NCI-H345 treated with DMSO at 0.1 percent for 48 hours (cell line): ENCODE measurements at regions not wholly inside any gene's neighbourhood (a gene's known extent, or its start where the extent isn't known, plus 50 kb on each side); places are given as distances from the start of the nearest gene placed in this dataset.
"Not testable (repeated sequence)": the region's sequence is repeated elsewhere in the genome, so short reads cannot be mapped to it uniquely, and the experiment has no call there.

Experiments used
- DNase-seq: peaks from one replicate; lab custom pipeline; 2025; ENCODE audit not compliant: unreplicated experiment; lab: John Stamatoyannopoulos, UW

- DNase-seq = no peak
These were observed 933.6 kb upstream of the SLC39A10 start for GRCh38 chr2:194723446-194723845.

- DNase-seq = no peak
These were observed 935.8 kb upstream of the SLC39A10 start for GRCh38 chr2:194721227-194721626.

DNA sequence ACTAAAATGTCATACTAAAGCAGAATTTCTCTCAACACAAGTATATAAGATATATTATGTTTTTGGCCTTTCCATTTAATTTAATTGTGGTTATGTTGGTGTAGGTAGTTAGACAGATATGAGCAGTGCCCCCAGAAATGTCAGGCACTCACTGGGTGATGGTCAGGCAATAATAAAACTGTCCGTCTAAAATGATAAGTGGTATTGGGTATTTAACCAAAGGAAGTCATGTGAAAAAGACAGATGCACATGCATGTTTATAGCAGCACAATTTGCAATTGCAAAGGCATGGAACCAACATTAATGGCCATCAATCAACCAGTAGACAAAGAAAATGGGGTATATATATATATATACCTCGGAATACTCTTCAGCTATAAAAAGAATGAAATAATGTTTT, 936.6 kb upstream of the SLC39A10 start:
- DNase-seq = no peak

GRCh38 chr2:194718881-194719280, 938.1 kb upstream of the SLC39A10 start:
- DNase-seq = no peak

DNA sequence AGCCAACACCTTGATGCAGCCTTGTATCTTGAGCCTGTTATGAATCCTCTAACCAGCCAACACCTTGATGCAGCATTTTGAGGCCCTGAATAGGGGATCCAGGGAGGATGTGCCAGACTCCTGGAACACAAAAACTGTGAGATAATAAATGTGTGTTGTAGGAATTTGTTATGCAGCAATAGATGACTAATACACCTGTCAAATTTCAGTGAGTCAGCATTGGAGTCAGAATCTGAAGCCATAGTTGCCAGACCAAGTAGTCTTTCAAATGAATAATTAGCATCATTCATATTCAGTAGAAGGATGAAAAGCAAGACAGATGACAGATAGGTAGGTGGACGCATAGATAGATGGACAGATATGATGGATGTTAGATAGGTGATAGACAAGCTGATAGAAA, 942.5 kb upstream of the SLC39A10 start:
- DNase-seq = no peak

- DNase-seq = no peak
These were observed 947.2 kb upstream of the SLC39A10 start for GRCh38 chr2:194709840-194710239.

DNA sequence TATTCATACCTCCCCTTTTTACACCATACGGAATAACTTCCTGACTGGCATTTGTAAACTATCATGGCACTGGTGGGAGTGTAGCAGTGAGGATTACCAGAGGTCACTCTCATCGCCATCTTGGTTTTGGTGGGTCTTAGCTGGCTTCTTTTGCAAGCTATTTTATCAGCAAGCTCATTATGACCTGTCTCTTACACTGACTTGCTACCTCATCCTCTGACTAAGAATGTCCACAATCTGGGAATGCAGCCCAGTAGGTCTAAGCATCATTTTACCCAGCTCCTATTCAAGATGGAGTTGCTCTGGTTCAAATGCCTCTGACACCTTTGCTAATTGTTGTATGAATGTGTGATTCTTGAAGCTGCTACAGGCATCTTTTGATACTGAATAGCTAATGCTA, 950.8 kb upstream of the SLC39A10 start:
- no peak for DNase-seq

- DNase-seq = no peak
These were observed 951.6 kb upstream of the SLC39A10 start for GRCh38 chr2:194705398-194705797.

DNA sequence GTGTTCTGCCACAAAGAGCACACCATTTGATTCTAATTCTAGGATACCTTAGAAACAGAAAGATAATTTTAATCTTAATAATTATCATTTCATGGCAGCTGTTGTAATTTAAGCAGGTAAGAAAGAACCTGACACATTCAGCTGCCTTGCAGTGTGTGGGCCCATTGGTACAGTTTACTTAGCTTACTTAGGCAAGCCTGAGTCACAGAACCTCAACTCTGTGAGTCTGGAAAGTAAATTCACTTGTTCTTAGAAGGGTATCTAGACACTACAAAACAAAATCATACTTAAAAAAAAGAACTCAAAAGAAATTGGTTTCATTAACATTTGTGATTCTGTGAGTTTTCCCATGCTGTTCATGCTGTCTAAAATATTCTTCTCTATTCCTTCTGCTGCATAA, 956.3 kb upstream of the SLC39A10 start:
- no peak for DNase-seq

GRCh38 chr2:194700116-194700515, 956.9 kb upstream of the SLC39A10 start:
- no peak for DNase-seq

DNA sequence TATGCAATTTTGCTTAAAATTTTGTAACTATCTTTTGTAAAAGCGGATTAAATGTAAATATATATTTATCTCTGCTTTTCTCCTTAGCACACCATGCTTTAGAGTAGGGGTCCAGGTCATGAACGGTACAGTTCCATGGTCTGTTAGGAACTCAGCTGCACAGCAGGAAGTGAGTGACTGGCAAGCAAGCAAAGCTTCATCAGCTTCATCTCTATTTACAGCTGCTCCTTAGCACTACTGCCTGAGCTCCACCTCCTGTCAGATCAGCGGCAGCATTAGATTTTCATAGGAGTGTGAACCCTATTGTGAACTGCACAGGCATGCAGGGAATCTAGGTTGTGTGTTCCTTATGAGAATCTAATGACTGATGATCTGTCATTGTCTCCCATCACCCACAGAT, 959.0 kb upstream of the SLC39A10 start:
- DNase-seq = no peak

- no peak for DNase-seq
These were observed 959.6 kb upstream of the SLC39A10 start for GRCh38 chr2:194697439-194697838.

DNA sequence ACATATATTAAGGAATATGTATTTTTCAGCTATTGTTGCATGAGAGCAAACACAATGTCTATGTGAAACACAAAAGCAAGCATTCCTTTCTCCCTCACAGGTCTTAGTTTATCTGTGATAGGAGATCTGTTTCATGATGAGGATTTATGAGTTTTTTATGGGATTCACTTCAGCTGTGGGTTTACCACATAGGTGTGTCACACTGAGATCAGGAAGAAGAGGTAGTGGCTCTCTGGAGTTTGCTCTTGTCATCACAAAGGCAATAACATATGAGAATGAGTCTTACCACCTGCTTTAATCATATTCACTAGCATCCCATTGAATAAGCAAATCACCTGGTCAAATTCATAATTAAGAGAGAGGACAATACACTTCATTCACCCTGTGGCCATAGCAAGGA, 960.3 kb upstream of the SLC39A10 start:
- DNase-seq = no peak

GRCh38 chr2:194686569-194686968, 970.5 kb upstream of the SLC39A10 start:
- no peak for DNase-seq

DNA sequence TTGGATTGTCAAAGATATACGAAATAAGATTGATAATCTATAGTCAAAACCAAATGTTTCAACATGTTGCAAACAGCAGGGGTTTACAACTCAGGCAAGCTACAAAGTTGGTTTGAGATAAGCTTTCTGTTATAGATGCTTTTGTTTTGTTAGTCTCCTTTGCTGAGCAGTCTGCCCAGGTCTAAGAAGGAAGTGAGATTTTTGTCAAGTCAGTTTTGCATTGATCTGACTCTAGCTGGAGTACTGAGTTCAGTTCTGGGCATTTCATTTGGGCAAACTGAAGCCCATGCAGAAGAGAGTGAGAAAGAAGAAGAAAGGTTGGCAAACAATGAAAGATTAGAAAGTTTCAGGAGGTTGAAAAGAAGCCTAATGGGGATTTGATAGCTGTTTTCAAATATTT, 983.0 kb upstream of the SLC39A10 start:
- no peak for DNase-seq

GRCh38 chr2:194672994-194673393, 984.0 kb upstream of the SLC39A10 start:
- no peak for DNase-seq

DNA sequence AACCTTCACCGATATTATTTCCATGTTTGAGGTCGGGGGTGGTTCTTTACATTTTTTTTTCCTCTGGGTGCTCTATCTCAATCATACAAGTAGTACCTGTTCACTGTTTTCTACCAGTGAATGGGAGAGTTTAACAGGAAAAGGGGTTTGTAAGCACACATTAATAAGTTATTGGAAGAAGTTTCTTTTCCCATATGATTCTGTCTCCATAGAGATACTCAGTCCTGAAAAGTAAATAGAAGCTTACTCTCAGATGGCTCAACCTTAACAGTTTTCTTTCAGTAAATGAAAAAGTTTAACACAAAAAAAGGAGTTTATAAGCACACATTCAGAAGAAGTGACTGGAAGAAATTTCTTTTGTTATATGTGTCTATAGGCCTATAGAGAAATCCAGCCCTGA, 995.6 kb upstream of the SLC39A10 start:
- no peak for DNase-seq

- DNase-seq = not testable (repeated sequence)
These were observed 1018.0 kb upstream of the SLC39A10 start for GRCh38 chr2:194639057-194639456.

DNA sequence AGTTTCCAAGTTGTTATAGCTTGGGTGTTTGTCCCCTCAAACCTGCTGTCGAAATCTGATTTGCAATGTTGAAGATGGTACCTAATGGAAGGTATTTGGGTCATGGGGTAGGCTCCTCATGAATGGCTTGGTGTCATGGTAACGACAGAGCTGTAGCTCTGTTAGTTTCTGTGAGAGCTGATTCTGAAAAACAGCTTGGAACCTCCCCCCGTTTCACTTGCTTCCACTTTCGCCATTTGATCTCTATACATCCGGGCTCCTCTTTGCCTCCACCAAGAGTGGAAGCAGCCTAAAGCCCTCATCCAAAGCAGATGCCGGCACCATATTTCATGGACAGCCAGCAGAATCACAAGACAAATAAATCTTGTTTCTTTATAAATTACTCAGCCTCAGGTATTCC, 1035.1 kb upstream of the SLC39A10 start:
- no peak for DNase-seq

DNA sequence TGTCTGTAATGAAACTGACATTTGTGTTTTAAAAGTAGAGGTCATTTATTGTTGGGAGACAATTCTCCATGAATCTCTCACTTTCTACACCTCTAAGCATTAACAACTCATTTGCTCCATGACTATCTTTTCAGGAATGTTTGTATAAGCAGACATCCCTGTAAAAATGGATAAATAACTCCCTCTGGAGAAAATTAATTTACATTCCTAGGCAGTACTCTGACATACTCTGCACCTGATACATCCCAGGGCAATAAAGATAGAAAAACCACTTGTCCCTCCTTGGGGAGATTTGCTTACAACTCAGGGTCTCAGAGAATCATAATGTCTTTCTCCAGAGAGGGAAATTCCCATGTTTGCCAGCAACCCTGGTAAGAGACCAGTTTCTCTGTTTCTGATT, 1037.7 kb upstream of the SLC39A10 start:
- no peak for DNase-seq

DNA sequence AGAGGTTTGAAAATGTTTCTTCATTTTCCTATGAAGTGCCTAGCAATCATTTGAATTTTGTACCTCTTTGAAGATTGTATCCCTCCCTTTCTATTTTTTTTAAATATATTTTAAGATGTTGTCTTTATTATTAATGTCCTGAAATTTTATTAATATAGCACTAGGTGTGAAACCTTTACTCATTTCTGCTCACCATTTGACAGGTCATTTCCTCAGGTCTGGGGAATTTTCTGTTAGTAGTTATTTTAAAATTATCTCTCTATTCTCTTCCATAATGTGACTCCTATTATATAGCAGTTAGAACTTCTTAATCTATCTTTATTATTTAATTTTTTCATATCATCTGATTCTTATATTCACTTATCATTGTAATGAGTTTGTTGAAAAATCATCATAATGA, 1038.6 kb upstream of the SLC39A10 start:
- DNase-seq = no peak

DNA sequence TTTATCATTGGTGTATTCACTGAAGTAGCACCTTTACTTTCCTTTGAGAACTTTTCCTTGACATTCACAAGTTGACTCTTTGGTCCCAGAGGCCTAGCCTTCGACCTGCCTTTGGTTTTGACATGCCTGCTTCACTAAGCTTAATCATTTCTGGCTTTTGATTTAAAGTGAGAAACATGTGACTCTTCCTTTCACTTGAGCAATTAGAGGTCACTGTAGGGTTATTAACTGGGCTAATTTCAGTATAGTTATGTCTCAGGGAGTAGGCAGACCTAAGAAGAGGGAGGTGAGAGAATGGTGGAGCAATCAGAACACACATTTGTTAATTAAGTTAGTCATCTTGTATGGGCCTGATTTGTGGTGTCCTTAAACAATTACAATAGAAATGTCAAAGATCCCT, 1040.7 kb upstream of the SLC39A10 start:
- no peak for DNase-seq

DNA sequence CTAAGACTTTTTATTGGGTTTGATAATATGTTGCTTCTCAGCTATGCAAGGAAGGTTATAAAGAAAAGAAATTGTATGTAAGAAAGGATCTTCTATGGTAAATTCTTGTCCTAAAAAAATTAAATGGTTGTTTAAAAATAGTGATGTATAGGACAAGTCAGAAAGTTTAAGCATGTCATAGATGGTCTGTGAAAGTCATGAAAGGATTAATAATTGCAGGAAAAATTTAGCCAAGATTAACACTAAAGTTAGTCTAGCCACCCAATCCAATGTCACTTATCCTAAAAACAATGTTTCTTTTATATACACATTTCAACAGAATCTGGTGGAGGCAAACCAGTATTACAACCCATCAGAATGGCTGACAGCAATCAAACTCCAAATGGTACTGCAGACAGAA, 1046.7 kb upstream of the SLC39A10 start:
- DNase-seq = no peak

DNA sequence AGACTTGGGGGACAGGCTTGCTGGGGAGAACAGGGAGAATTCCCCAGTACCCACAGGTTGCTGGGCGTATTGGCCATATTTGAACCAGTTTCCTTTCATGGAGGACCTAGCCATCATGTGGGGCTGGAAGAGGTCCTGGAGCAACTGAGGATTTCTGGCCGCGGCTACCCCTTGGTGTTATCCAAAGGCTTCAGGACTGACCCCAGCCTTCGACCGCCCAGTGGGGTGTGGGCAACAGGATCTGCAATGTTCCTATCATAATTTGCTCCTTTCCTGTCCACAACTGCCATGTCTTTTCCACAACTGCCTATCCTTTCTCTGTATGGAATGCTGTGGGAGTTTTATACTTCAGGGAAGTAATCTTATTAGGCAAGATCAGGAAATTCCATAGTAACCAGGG, 1053.6 kb upstream of the SLC39A10 start:
- no peak for DNase-seq
